ENCODE measurements at regions not wholly inside any gene's neighbourhood (a gene's known extent, or its start where the extent isn't known, plus 50 kb on each side); places are given as distances from the start of the nearest gene placed in this dataset.
"Not testable (repeated sequence)": the region's sequence is repeated elsewhere in the genome, so short reads cannot be mapped to it uniquely, and the experiment has no call there.

GRCh38 chr20:12243327-12243726 is 325.6 kb downstream of the BTBD3 start:
- DNase-seq (no peak), ATAC-seq (no peak)
- intact Hi-C loops (cut with micrococcal nuclease): no loop called here

GRCh38 chr20:12248481-12248880 is 330.8 kb downstream of the BTBD3 start:
- intact Hi-C loops (cut with micrococcal nuclease): no loop called here
- DNase-seq (no peak), ATAC-seq (no peak)

GRCh38 chr20:12250661-12251060 is 333.0 kb downstream of the BTBD3 start:
- intact Hi-C loops (cut with micrococcal nuclease); ATAC-seq; DNase-seq: not testable (repeated sequence)

- ATAC-seq (no peak), DNase-seq (no peak)
- intact Hi-C loops (cut with micrococcal nuclease): no loop called here
These were observed 335.1 kb downstream of the BTBD3 start for GRCh38 chr20:12252793-12253192.

- intact Hi-C loops (cut with micrococcal nuclease): no loop called here
- no peak for ATAC-seq
- no peak for DNase-seq
These were observed 337.8 kb downstream of the BTBD3 start for GRCh38 chr20:12255461-12255970.

- no peak for DNase-seq
- intact Hi-C loops (cut with micrococcal nuclease): no loop called here
- no peak for ATAC-seq
These were observed 339.1 kb downstream of the BTBD3 start for GRCh38 chr20:12256806-12257205.

- intact Hi-C loops (cut with micrococcal nuclease): no loop called here
- DNase-seq: no peak
- no peak for ATAC-seq
These were observed 345.1 kb downstream of the BTBD3 start for GRCh38 chr20:12262747-12263146.

GRCh38 chr20:12264711-12265110 is 347.0 kb downstream of the BTBD3 start:
- no peak for DNase-seq

GRCh38 chr20:12265662-12266061 is 348.0 kb downstream of the BTBD3 start:
- DNase-seq: no peak
- intact Hi-C loops (cut with micrococcal nuclease): no loop called here

More at GRCh38 chr20:12264711-12265110, 347.0 kb downstream of the BTBD3 start:
- ATAC-seq: no peak
- intact Hi-C loops (cut with micrococcal nuclease): no loop called here

GRCh38 chr20:12269579-12269978 is 351.9 kb downstream of the BTBD3 start:
- DNase-seq: no peak
- peak; percentile 47 for ATAC-seq
- intact Hi-C loops (cut with micrococcal nuclease): no loop called here

More at GRCh38 chr20:12265662-12266061, 348.0 kb downstream of the BTBD3 start:
- ATAC-seq: no peak

GRCh38 chr20:12270863-12271262 is 353.2 kb downstream of the BTBD3 start:
- intact Hi-C loops (cut with micrococcal nuclease): no loop called here
- no peak for ATAC-seq

GRCh38 chr20:12276011-12276673 is 358.4 kb downstream of the BTBD3 start:
- no peak for ATAC-seq
- intact Hi-C loops (cut with micrococcal nuclease): no loop called here
- no peak for DNase-seq

More at GRCh38 chr20:12270863-12271262, 353.2 kb downstream of the BTBD3 start:
- DNase-seq: no peak

GRCh38 chr20:12287575-12287974 is 369.9 kb downstream of the BTBD3 start:
- ATAC-seq (no peak), DNase-seq (no peak)
- intact Hi-C loops (cut with micrococcal nuclease): no loop called here

GRCh38 chr20:12289465-12289864 is 371.8 kb downstream of the BTBD3 start:
- ATAC-seq (no peak), DNase-seq (no peak)
- intact Hi-C loops (cut with micrococcal nuclease): no loop called here

- intact Hi-C loops (cut with micrococcal nuclease): no loop called here
- ATAC-seq: no peak
- DNase-seq: no peak
These were observed 373.7 kb downstream of the BTBD3 start for GRCh38 chr20:12291386-12291785.

- intact Hi-C loops (cut with micrococcal nuclease): no loop called here
- DNase-seq (no peak), ATAC-seq (no peak)
These were observed 376.2 kb downstream of the BTBD3 start for GRCh38 chr20:12293900-12294299.

- ATAC-seq (no peak), DNase-seq (no peak)
- intact Hi-C loops (cut with micrococcal nuclease): no loop called here
These were observed 377.0 kb downstream of the BTBD3 start for GRCh38 chr20:12294678-12295077.

- ATAC-seq (peak; percentile 73), DNase-seq (no peak)
- intact Hi-C loops (cut with micrococcal nuclease): no loop called here
These were observed 387.7 kb downstream of the BTBD3 start for GRCh38 chr20:12305188-12305950.

- DNase-seq: no peak
- intact Hi-C loops (cut with micrococcal nuclease): no loop called here
- ATAC-seq: peak; percentile 18
These were observed 388.4 kb downstream of the BTBD3 start for GRCh38 chr20:12306107-12306506.

GRCh38 chr20:12311094-12311865 is 393.6 kb downstream of the BTBD3 start:
- DNase-seq (no peak), ATAC-seq (peak; percentile 74)
- intact Hi-C loops (cut with micrococcal nuclease): no loop called here

All from left ventricle myocardium superior (tissue), 1 donor.